B cell (primary cell): ENCODE measurements at regions not wholly inside any gene's neighbourhood (a gene's known extent, or its start where the extent isn't known, plus 50 kb on each side); places are given as distances from the start of the nearest gene placed in this dataset.

ENCODE experiments used
- ATAC-seq: fragments of 200-7000 bp; cut with Tn5 transposase; one replicate; pipeline ENCODE4 v1.10.0; 2021; ENCODE audit warnings: low read depth, mild to moderate bottlenecking, moderate number of reproducible peaks, moderate library complexity
- CTCF ChIA-PET: fragments of 350-600 bp; sonication (Branson Sonifier 250); formaldehyde crosslinking; loops from one replicate; lab custom pipeline; 2021; ENCODE audit warnings: antibody characterized with exemption, inconsistent platforms; lab: Charles Lee
- POLR2A ChIA-PET: fragments of 350-600 bp; sonication (Branson Sonifier 250); formaldehyde crosslinking; loops from one replicate; lab custom pipeline; 2021; ENCODE audit warnings: antibody characterized with exemption; lab: Charles Lee
- DNase-seq: peaks from one replicate; pipeline ENCODE4 v3.0.0; 2013
- H2AFZ ChIP-seq: 2 replicates; pipeline ENCODE4 v1.6.1; 2012; ENCODE audit warnings: mild to moderate bottlenecking, low read depth, low read length; ENCODE audit not compliant: insufficient read depth, poor library complexity, severe bottlenecking
- H3K27ac ChIP-seq, 2 donors: 1 replicate in 1 of 2; 2 replicates in 1 of 2; pipeline ENCODE4 v1.5.1; 2012 to 2013; ENCODE audit warnings: low read length in 2 of 2, mild to moderate bottlenecking in 2 of 2, moderate library complexity in 1 of 2
- H3K27me3 ChIP-seq, 4 experiments: fragments of 200-600 bp in 1 of 4; sonication (generic) in 1 of 4; replicated peaks in 1 of 4; 1 replicate in 2 of 4; 2 replicates in 2 of 4; pipeline versions ENCODE4 v1.6.1 to v1.7.0; 2013 to 2016; ENCODE audit warnings: low read length in 3 of 4, mild to moderate bottlenecking in 2 of 4, mixed read lengths in 1 of 4, moderate library complexity in 1 of 4; ENCODE audit not compliant: insufficient read depth in 4 of 4, control insufficient read depth in 3 of 4; ENCODE audit errors: control extremely low read depth in 1 of 4
- H3K36me3 ChIP-seq, 2 experiments: replicated peaks in 1 of 2; 1 replicate in 1 of 2; 2 replicates in 1 of 2; pipeline versions ENCODE4 v1.6.1 to v1.7.1; 2013; ENCODE audit warnings: low read length in 1 of 2; ENCODE audit not compliant: insufficient read depth in 2 of 2, control insufficient read depth in 1 of 2; ENCODE audit errors: control extremely low read depth in 1 of 2, extremely low read depth in 1 of 2
- H3K4me1 ChIP-seq, 2 donors: fragments of 200-600 bp in 1 of 2; sonication (generic) in 1 of 2; 1 replicate in 1 of 2; 2 replicates in 1 of 2; pipeline versions ENCODE4 v1.5.1 to v1.6.1; 2013 to 2017; ENCODE audit warnings: low read length in 2 of 2; ENCODE audit not compliant: control insufficient read depth in 2 of 2, insufficient read depth in 2 of 2
- H3K4me2 ChIP-seq: replicated peaks from 2 replicates; pipeline ENCODE3; 2012; ENCODE audit warnings: mild to moderate bottlenecking, low read depth, low read length; ENCODE audit not compliant: poor library complexity, severe bottlenecking
- H3K4me3 ChIP-seq, 5 experiments: fragments of 200-600 bp in 1 of 5; sonication (generic) in 1 of 5; 1 replicate in 3 of 5; 2 replicates in 2 of 5; pipeline versions ENCODE4 v1.5.1 to v1.7.0; 2011 to 2016; ENCODE audit warnings: low read length in 4 of 5, mild to moderate bottlenecking in 4 of 5, low read depth in 2 of 5, control low read depth in 1 of 5, moderate library complexity in 1 of 5; ENCODE audit not compliant: insufficient read depth in 1 of 5; ENCODE audit errors: control extremely low read depth in 1 of 5, extremely low read depth in 1 of 5
- H3K79me2 ChIP-seq: fragments of 200-600 bp; sonication (generic); one replicate; pipeline ENCODE4 v1.6.0; 2016; ENCODE audit warnings: low read length; ENCODE audit not compliant: control insufficient read depth, insufficient read depth
- H3K9ac ChIP-seq: fragments of 200-600 bp; sonication (generic); 2 replicates; pipeline ENCODE4 v1.6.1; 2017; ENCODE audit warnings: mild to moderate bottlenecking, low read length, moderate library complexity
- H3K9me3 ChIP-seq, 3 donors: one replicate each; pipeline versions ENCODE4 v1.6.1 to v1.7.1; 2013; ENCODE audit warnings: low read length in 2 of 3; ENCODE audit not compliant: control insufficient read depth in 2 of 3, insufficient read depth in 1 of 3; ENCODE audit errors: control extremely low read depth in 1 of 3
- H4K20me1 ChIP-seq: 2 replicates; pipeline ENCODE4 v1.6.0; 2012; ENCODE audit warnings: mild to moderate bottlenecking, low read length; ENCODE audit not compliant: insufficient read depth, control insufficient read depth, poor library complexity, severe bottlenecking
- H3K27ac Mint-ChIP-seq: one replicate; pipeline ENCODE4 v1.8.0; 2021; ENCODE audit warnings: mixed read lengths
- H3K27me3 Mint-ChIP-seq: one replicate; pipeline ENCODE4 v1.8.0; 2021; ENCODE audit warnings: mixed read lengths
- H3K4me1 Mint-ChIP-seq: one replicate; pipeline ENCODE4 v1.8.0; 2021; ENCODE audit warnings: mixed read lengths
- H3K4me3 Mint-ChIP-seq: one replicate; pipeline ENCODE4 v1.8.0; 2021; ENCODE audit warnings: mixed read lengths
- H3K9me3 Mint-ChIP-seq: one replicate; pipeline ENCODE4 v1.8.0; 2022; ENCODE audit warnings: mixed read lengths; ENCODE audit not compliant: insufficient read depth
- CTCF ChIP-seq: fragments of 200-600 bp; IDR thresholded peaks from one replicate; pipeline ENCODE4 v1.8.0; 2022; ENCODE audit warnings: antibody characterized with exemption, mild to moderate bottlenecking
- EZH2 ChIP-seq: IDR thresholded peaks from 2 replicates; pipeline ENCODE4 v1.6.1; 2012; ENCODE audit warnings: borderline replicate concordance, low read depth, mild to moderate bottlenecking, moderate library complexity, low read length; ENCODE audit not compliant: insufficient read depth, poor library complexity, severe bottlenecking
- WGBS: methylation state at CpG from one replicate; pipeline ENCODE4 v1.1.5; 2013; ENCODE audit warnings: missing lambda C conversion rate; ENCODE audit not compliant: insufficient coverage; 5-methylcytosine and 5-hydroxymethylcytosine counted together
- intact Hi-C: fragments of 100-400 bp; cut with micrococcal nuclease; formaldehyde crosslinking; loops from one replicate; pipeline ENCODE4 v1.10.0; 2022

GRCh38 chr14:101505236-101505970, 55.9 kb upstream of the DIO3 start:
- Mint-ChIP-seq H3K9me3 (no peaks in the 10 kb centered on the region), H3K27ac (no peak overlapping the region), H3K4me1 (no peaks in the 10 kb centered on the region), H3K4me3 (no peak overlapping the region), H3K27me3 (peaks cover 3% of the 10 kb centered on the region)
- intact Hi-C loops, result no loop called here
- ATAC-seq (no peak), DNase-seq (no peak)
- Histone ChIP-seq H3K4me3 (no peak overlapping the region), H3K4me2 (no peak overlapping the region), H4K20me1 (no peaks in the 10 kb centered on the region), H3K9ac (no peak overlapping the region), H3K4me1 (no peaks in the 10 kb centered on the region), H3K27ac (no peak overlapping the region), H3K79me2 (no peaks in the 10 kb centered on the region), H3K36me3 (no peaks in the 10 kb centered on the region), H3K27me3 (no peaks in the 10 kb centered on the region), H2AFZ (no peak overlapping the region), H3K9me3 (peaks cover 0 to 27% (median 0%) of the 10 kb centered on the region in 3 donors)
- TF ChIP-seq CTCF (no peak), EZH2 (no peak)
- POLR2A ChIA-PET, result no interaction called here
- 90% methylated on average over 19 of the region's 20 CpGs for WGBS
- CTCF ChIA-PET, result no interaction called here

DNA sequence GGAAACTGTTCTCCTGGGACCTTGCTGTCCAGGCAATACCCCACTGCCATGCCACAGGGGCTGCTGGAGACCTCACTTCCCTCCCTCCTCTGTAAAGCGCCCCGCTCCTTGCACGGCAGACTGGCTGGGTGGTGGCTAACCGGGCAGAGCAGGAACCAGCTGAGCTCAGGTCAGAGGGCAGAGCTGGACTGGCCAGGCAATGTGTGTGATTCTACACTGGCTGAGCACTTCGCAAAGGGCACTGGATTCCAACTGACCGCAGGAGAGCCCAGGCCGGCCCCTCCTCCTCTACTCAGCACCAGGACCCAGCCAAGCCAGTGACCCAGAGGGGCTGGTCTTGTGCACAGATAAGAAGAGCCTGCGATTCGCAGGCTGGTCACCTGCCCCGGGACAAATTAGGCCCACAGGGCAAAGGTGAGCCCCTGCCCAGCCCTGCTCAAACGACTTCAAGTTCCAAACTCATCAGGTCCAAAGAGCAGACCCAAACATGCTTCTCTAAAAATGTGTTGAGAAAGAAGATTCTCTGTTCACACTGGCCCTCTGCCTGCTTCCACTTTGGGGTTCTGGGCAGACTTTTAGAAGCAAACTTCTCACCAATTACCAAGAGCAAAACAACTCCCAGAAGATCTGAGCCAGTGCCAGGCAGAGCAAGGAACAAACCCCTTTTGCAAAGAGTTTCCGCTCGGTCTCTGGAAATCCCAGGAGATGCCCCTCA, 54.9 kb upstream of the DIO3 start:
- CTCF ChIA-PET, result no interaction called here
- Histone ChIP-seq H2AFZ (no peak overlapping the region), H3K9me3 (peaks cover 0 to 24% (median 0%) of the 10 kb centered on the region in 3 donors), H3K27me3 (no peaks in the 10 kb centered on the region), H3K4me1 (no peaks in the 10 kb centered on the region), H3K4me2 (no peak overlapping the region), H3K9ac (no peak overlapping the region), H4K20me1 (no peaks in the 10 kb centered on the region), H3K79me2 (no peaks in the 10 kb centered on the region), H3K36me3 (no peaks in the 10 kb centered on the region), H3K27ac (no peak overlapping the region), H3K4me3 (no peak overlapping the region)
- TF ChIP-seq CTCF, result no peak
- TF ChIP-seq EZH2, result no peak
- Mint-ChIP-seq H3K4me3 (no peak overlapping the region), H3K4me1 (no peaks in the 10 kb centered on the region), H3K9me3 (no peaks in the 10 kb centered on the region), H3K27me3 (no peaks in the 10 kb centered on the region), H3K27ac (no peak overlapping the region)
- DNase-seq, result no peak
- WGBS, result 91% methylated on average over 13 of the region's 13 CpGs
- intact Hi-C loops, result no loop called here
- POLR2A ChIA-PET, result no interaction called here
- no peak for ATAC-seq
